Sigmoid colon (tissue), 3 donors: ENCODE measurements at regions not wholly inside any gene's neighbourhood (a gene's known extent, or its start where the extent isn't known, plus 50 kb on each side); places are given as distances from the start of the nearest gene placed in this dataset.

ENCODE experiments used
- CTCF ChIP-seq, 4 experiments: fragments of 450-650 bp in 3 of 4; fragments of 200-600 bp in 1 of 4; IDR thresholded peaks; one replicate each; pipeline ENCODE4 v1.5.1; 2016 to 2019; ENCODE audit warnings: antibody characterized with exemption in 4 of 4, mild to moderate bottlenecking in 3 of 4, moderate library complexity in 2 of 4
- POLR2A ChIP-seq, 2 donors: fragments of 450-650 bp; IDR thresholded peaks; one replicate each; pipeline ENCODE4 v1.6.1; 2016; ENCODE audit warnings: antibody characterized with exemption in 2 of 2, mild to moderate bottlenecking in 2 of 2, moderate library complexity in 2 of 2

- TF ChIP-seq CTCF (IDR thresholded peaks at IDR 0.05) (no peak), POLR2A (IDR thresholded peaks at IDR 0.05) (no peak)
These were observed 179.8 kb upstream of the PPP1R26 start for GRCh38 chr9:135299651-135300345.
